RPMI8226 (cell line): ENCODE measurements at regions not wholly inside any gene's neighbourhood (a gene's known extent, or its start where the extent isn't known, plus 50 kb on each side); places are given as distances from the start of the nearest gene placed in this dataset.

ENCODE experiments used
- DNase-seq: peaks from one replicate; pipeline ENCODE4 v3.0.0-alpha.2; 2015

DNA sequence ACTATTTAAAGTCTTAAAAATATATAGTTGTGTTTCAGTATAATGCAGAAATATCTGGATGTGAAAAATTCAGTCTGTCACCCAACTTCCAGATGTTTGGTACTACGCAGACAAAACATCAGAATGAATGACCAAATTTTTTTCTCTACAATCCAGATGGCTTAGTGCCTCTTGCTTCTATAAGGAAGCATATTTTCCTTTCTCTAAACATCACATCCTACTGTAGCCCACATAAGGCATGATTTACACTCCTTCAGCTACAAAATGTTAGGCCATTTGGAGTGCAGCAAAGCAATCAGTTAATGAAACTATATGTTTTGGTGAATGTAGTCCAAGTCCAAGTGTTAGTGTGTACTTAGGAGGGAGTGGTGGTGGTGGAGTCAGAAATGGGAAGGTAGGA, 162.9 kb upstream of the SIX2 start:
- no peak for DNase-seq

DNA sequence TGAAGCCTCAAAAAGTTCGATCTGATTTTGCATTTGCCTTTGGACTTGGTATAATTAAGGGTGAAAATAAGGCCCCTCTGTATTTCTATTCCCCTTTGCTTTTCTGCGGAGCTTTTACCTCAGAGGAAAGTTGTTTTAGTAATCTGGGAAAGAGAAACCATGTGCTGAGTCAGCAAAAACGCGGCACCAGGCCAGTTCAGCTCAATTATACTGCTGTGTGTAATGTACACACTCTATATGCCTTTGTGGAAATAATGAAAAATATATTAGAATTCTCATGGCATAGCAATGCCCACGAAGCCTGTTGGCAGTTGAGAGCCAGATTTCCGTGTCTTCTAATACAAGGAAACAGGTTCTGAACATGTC, 161.9 kb upstream of the SIX2 start:
- no peak for DNase-seq

DNA sequence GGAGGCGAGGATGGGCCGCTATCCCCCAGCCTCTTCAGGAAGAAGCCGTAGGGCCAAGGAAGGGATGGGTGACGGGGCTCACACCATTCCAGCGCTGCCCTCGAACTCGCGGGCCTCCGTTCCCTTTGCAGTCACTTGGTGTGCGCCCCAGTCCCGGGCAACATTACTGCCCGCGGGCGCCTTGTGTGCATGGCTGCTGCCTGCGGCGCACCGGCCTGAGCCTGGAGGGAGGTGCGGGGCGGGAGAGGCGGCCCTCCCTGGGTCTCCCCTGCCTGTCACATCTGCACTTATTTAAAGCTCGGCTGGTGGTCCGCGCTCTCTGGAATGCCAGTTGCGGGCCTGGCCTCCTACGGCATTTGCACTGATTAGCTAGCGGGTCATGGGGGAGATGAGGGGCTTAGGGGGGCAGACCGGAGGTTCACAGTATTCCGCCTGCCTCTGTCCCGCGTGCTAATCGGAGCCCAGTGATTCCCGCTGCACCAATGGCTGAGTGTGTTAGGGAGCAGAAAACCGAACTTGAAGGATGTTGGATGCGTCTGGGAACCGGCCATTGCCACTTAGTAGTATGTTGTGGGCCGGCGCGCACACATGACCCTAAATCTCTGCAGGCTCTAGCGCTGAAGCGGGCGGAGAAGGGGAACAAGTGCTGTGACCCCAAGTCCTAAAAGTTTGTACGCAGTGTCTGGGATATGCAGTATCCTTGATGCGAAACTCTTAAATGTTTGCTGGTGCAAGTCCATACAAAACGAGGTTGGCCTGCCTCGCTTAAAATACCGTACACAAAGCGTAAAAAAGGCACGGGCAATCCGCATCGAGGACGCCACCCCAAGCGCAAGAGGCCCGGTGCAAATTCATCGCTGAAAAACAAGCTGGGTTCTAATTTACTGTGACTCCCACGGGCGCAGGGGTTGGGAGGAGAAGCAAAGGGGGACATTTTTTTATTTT, 161.2 kb upstream of the SIX2 start:
- no peak for DNase-seq

DNA sequence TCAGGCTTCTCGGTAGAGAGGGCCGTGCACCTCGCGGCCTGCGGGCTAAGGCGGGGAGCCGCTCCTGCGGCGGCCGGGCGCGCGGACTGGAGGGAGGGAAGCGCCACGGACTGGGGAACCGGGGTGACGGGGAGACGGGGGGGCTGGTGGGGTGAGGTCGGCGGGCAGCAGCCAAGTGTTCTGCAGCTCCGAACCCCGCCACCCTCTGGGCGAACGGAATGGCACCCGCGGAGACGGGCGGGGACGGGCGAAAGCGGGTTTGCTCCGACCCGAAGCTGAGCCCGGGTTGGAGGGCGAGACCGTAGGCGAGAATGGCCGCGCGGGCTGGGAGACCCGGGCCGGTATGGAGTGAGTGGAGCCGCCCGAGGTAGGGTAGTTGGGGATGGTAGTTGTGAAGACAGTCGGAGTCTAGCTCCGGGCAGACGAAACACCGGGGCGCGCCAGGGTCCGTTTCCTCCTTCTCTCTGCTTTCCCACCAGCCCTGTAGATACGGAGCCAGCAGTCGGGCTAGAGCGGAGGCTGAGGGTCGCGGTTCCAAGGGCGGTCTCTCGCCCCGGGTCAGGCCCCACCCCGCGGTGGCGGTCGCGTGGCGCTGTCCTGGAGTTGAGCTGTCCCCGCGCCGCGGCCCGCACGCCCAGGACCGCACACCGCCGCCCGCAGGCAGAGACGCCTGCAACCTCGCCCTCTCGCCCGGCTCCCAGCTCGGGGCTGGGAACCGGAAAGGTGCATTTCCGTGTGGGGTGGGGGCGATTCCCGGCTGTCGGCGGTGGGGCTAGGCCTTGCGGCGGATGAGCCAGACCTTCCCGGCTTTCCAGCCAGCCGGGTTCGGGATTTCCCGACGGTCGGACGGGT, 160.3 kb upstream of the SIX2 start:
- DNase-seq, result no peak

DNA sequence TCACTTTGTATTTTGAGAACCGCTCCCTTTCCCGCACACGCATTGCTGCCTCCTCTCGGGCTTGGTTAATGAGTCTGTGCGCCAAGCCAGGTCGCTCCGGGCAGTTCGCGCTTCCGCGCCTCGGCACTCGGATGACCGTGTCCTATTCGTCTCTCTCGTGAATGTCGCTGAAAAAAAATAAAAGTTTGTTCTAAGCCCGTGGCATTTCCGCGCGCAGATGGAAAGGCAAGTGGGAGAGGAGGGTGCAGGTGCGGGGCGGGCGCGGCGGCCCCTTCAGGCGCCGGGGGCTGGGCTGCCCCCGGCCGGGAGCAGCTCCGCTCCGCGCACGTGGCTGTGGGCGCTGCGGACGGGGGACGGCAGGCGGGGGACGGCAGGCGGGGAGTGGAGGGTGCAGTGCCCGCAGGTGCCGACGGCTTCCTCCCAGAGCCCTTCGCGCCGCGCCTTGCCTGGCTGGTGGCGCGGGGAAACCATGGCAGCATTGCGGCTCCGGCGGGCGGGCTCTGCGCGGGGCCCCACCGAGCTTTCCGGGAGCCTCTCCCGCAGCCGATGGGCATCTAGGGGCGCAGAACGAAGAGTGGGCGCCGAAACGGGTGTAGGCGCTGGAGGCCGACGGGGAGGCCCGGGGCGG, 159.6 kb upstream of the SIX2 start:
- no peak for DNase-seq

DNA sequence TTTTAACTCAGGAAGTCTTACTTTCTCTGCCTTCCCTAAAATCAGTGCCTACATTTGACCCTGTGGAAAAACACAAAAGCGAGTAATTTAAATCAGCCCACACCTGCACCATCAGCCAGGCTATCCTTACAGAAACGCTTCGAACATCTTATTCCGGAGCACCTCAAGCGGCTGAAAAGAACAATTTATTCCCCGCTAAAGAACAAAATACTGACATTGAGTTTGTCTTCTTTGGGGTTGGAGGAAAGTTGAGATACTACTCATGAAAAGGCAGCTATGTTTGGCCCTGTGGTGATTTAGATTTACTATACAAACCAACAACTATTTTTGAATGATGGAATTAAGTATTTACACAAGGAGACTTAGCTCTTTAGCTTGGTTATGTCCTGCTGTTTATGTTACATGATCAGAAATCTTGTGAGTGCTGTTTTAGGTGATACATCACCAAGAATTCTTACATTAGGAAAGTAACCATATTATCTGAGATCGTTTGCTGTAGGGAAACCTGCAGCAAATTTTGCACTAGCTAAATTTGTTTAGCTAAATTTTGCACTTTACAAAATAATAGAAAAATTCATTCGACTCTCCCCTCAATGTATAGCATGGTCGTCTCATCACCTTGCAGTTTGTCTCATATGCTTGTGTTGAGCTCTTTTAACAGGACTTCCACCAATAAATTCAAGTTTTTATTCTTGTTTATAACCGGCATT, 158.8 kb upstream of the SIX2 start:
- no peak for DNase-seq

DNA sequence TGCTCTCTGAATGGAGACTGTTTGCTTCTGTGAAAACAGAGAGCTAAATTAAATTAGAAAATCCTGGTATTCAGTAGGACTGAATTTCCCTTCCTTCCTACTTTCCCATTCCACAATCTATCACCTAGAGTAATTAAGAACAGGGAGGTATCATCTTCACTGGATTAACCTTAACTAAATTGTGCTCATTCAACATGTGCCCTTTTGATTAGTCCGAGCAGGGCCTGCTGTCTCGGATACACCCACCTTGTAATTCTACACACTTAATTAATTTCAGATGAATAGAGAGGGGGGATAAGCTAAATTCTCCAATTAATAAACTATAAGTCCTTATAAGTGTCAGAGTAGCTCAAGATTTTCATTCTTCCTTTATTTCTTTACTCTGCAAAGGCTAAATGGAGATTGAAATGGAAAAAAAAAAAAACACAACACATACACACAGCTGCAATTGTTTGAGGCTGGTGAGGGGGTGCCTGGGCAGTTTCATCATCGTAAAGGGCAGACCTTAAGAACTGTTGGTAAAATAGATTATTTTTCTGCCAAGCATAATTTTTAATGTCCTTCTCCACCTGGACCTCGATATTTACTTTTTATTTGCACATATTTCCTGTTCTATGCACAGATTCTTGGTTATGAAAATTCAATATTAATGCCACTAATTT, 157.1 kb upstream of the SIX2 start:
- DNase-seq, result no peak

DNA sequence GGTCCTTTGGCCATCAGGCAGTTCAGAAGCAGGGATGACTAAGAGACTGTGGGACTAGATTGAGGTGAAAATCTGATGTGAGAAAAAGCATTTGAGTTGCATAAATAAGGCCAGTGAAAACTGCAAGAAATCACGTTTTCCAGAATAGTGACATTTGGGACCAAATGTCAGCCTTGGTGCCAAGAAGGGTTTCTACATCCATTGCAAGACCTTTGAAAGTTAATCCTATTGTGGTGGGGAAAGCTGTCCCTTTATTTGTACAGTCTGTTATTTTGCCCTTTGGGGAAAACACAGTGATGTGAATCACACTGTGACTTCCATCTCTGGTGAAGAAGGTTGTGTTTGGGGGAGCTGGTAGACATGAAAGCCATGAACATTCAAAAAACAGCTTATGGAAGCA, 153.5 kb upstream of the SIX2 start:
- no peak for DNase-seq

DNA sequence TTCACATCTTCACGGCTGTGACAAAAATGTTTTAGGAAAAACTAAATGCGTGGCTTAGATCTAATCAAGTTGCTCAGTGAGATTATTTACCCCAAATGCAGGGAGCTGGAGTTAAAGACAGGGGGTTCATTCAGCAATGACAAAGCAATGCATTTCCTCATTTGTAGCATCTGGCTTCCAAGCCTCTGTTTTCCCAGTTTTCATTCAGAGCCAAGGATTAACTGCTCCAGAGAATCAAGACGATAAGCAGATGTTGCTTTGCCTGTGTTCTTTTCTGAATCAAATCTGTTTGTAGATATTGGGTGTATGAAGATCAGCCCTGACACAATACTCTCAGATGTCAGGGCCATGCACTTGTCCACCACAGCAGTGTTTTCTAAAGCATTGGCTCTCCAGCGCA, 147.4 kb upstream of the SIX2 start:
- DNase-seq, result no peak

DNA sequence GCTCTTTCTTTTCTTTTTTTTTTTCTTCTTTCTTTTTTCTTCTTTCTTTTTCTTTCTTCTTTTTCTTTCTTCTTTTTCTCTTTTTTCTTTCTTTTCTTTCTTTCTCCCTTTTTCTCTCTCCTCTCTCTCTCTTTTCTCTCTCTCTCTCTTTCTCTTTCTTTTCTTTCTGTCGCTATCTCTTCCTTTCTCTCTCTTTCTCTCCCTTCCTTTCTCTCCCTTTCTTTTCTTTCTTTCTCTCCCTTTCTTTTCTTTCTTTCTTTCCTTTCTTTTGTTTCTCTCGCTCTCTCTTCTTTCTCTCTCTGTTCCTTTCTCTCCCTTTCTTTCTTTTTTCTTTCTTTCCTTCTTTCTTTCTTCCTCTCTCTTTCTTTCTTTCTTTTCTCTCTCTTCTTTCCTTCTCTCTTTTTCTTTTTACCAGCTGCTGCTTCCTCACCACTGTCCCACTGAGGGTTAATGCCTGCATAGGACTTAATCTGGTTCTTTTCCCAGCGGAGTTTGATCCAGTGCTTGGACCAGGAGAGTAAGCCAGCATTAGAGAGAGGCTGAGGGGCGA, 145.4 kb upstream of the SIX2 start:
- DNase-seq, result no peak

DNA sequence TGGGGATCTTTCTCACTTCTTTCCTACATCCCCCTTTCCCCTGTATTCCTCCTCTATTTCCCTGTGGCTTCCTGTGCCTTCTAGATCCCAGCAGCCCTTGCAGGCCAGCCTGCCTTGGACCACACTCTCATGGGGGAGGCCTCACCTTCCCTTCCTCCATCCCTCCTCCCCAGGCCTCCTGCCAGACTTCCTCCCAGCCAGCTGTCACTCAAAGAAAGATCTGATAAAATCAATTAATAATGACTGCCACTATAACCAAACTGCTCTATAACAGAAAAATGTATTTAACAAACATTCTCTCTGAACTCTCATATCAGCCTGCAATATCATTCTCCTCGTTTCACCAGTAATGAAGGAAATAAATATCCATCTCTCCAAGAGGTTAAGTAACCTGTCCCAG, 144.9 kb upstream of the SIX2 start:
- no peak for DNase-seq

DNA sequence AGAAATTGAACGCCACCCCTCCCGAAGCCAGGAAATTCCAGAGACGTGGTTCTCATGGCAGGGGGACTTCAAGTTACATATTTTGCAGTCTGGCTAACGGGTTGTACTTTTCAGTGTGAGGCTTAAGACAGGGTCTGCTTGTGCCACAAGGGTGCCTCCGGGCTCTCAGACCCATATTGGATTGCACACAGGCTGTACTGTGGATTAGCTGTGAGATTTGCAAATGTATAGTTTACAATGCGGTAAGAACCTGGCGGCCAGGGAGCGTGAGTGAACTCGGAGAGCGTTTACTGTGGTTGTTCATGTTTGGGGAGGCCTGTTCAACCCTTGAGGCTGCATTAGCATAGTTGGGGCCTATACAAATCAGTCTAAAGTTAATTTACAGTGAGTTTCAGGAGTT, 143.9 kb upstream of the SIX2 start:
- no peak for DNase-seq

DNA sequence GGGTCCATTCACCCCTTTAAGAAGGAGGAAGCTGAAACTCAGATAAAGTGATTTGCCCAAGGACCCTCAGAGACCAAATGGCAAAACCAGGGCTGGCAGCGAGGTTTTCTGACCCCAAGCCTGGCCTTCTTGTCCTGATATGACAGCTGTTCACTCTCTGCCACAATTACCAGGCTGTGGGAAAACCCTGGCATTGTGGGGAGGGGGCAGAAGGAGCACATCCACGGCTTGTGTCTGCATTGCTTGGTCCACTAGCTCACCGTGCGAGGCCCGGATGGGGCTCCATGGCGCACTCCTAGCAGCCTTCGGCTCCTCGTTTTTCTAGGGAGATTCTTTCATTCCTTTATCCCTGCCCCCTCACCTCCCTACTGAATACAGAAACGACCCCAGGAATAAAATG, 143.4 kb upstream of the SIX2 start:
- DNase-seq, result no peak

DNA sequence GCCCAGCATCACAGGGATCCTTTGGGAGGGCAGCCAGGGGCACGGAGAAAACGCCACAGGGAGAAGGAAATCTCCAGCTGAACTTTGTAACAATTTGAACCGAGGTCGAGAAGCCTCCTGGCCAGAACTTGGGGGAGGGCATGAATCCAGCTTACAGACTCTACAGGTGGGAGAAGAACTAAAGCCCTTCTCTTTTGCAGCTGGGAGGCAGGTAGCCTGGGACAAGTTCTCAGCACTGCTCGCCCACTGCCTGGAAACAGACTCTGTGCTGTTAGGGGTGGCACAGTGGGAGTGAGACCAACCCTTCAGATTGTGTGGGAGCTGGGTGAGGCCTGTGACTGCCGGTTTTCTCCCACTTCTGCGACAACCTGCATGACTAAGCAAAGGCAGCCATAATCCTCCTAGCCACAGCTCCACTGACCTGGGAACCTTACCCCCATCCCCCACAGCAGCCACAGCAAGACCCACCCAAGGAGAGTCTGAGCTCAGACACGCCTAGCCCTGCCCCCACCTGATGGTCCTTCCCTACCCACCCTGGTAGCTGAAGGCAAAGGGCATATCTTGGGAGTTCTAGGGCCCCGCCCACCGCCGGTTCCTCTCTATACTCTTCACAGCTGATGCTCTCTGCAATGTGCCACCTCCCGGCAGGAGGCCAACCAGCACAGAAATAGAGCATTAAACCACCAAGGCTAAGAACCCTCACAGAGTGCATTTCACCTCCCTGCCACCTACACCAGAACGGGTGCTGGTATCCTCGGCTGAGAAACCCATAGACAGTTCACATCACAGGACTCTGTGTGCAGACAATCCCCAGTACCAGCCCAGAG, 136.0 kb upstream of the SIX2 start:
- no peak for DNase-seq

DNA sequence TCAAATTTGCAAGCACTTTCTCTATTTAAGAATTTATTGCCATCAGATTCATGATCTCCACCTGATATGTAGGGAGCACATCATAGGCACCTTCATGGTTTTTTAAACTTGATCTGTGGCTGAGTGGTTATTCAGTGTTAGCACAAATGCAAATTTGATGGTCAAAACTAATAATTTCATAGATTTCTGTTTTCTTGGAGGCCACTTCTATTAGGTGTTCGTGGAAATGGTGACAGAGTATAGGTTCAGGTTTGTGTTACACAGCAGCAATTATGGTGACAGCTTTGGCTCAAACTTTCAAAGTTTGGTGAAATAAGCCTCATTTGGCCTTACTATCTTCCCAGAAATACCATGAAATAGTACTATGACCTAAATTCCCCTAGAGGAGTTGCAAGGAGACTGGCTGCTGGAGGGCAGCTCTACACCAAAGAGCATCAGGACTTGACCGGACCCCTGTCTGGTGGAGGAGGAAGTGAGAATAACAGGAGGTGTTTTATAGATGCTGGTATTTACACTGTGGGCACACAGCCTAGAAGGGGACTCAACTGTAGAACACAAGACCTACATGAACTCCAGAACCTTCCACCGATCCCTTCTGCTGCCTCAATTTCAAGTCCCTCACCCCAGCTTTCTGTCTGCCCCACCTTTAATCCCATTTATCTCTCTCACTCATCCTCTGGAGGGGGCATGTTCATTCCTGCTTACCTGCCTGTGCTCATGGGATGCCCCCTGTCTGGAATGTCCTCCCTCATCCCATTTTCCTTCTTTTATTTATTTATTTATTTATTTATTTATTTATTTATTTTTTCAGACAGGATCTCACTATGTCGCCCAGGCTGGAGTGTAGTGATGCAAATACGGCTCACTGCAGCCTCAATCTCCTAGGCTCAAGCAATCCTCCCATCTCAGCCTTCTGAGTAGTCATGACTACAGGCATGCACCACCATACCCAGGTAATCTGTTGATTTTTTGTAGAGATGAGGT, 132.9 kb upstream of the SIX2 start:
- no peak for DNase-seq

DNA sequence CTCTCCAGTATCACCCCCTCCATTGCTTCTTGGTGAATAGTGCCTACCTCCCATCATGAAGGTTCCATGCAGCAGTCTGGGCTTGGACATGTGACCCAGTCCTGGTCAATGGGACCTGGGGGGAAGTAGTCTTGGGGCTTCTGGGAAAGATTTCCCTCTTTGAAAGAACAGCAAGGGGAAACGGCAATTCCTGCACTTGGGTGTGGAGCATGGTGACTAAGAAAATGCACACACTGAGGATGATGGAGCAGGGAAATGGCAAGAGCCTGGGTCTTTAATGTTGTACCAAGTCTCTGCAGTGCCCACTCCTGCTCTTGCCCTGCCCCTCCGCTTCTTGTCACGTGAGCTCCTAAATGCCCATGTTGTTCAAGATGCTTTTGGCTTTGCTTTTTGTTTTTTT, 131.4 kb upstream of the SIX2 start:
- no peak for DNase-seq

DNA sequence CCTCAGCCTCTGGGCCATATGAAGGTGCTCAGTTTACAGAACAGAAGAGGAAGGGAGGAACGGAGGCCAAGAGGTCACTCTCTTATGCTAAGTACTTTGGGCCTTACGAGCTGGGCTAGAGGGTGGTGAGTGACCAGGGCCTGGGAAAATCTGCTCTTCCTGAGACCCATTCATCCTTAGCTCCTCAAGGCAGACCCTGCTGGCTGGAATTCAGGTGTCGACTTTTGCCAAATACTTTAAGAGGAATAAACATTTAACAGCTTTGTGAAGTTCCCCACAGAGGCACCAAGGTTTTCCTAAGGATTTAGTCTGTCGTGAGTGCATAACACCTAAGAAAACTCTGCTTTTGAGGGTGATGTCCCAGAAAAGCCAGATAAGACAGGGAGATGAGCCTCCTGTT, 129.7 kb upstream of the SIX2 start:
- no peak for DNase-seq

DNA sequence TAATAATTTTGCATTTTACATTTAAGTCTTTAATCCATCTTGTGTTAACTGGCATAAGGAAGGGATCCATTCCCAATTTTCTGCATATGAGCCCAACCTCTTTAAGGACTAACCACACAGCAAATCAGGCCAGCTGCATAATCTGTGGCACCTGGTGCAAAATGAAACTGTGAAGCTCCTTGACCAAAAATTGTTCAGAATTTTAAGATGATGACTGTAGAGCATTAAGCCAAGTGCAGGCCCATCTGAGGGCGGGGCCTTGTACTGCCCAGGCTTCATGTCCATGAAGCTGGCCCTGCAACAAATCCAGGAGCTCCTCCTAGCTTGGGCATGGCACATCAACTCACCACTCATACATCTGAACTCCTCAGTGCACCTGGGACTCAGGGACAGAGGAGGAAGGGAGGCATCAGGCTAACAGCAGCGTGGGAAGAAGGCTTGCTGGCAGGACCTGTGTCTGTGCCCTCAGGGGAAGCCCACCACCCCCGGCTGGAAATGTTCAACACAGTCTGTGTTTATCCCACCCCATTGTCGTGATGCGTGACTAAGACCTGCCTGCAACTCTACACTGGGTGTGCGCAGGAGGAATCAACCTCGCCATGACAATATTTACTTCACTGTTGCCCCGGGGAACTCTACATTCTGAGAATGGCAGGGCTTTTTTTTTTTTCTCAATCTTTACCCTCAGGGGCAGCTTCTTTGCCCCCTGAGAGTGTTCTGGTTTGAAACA, 128.9 kb upstream of the SIX2 start:
- DNase-seq, result no peak

DNA sequence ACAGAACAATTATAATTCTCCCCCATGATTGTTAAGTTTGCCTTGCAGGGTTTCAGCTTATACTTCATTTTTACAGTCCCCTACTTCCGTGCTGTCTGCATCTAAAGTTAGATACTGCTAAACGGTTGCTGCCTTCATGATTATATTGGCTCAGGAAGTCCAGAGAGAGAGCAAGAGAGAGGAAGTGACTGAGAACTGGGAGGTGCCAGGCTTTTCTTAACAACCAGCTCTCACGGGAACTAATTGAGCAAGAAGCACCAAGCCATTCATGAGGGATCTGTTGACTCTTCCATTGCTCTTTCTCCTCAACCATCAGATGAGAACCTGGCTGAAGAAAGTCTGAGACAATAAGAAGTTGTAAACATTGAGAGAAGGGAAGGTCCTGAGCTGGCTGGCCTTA, 125.5 kb upstream of the SIX2 start:
- no peak for DNase-seq
